Muscle layer of colon (tissue), 2 donors: ENCODE measurements at regions not wholly inside any gene's neighbourhood (a gene's known extent, or its start where the extent isn't known, plus 50 kb on each side); places are given as distances from the start of the nearest gene placed in this dataset.
"Not testable (repeated sequence)": the region's sequence is repeated elsewhere in the genome, so short reads cannot be mapped to it uniquely, and the experiment has no call there.

ENCODE experiments used
- H3K27ac ChIP-seq: one replicate; pipeline ENCODE4 v1.7.0; 2013; ENCODE audit warnings: low read depth, mild to moderate bottlenecking, low read length, moderate library complexity
- H3K27me3 ChIP-seq, 2 donors: one replicate each; pipeline ENCODE4 v1.7.0; 2013; ENCODE audit warnings: low read length in 2 of 2, mild to moderate bottlenecking in 2 of 2; ENCODE audit not compliant: insufficient read depth in 2 of 2, control insufficient read depth in 1 of 2
- H3K36me3 ChIP-seq: one replicate; pipeline ENCODE4 v1.7.0; 2013; ENCODE audit warnings: mild to moderate bottlenecking, low read length; ENCODE audit not compliant: insufficient read depth
- H3K4me1 ChIP-seq: one replicate; pipeline ENCODE4 v1.7.0; 2013; ENCODE audit warnings: mild to moderate bottlenecking, low read length; ENCODE audit not compliant: insufficient read depth
- H3K4me3 ChIP-seq, 2 donors: one replicate each; pipeline ENCODE4 v1.7.0; 2013; ENCODE audit warnings: low read length in 2 of 2, low read depth in 1 of 2, mild to moderate bottlenecking in 1 of 2, moderate library complexity in 1 of 2
- H3K9ac ChIP-seq: one replicate; pipeline ENCODE4 v1.7.0; 2013; ENCODE audit warnings: low read length
- H3K9me3 ChIP-seq: one replicate; pipeline ENCODE4 v1.7.0; 2013; ENCODE audit warnings: mild to moderate bottlenecking, low read length
- donor health status: abdominal sarcoma.
- donor health status: Adenocarcinoma of cecum.

GRCh38 chr17:33908363-33909064, 346.6 kb upstream of the CCL2 start:
- Histone ChIP-seq H3K27me3 (no peaks in the 10 kb centered on the region), H3K27ac (no peak overlapping the region), H3K9ac (no peak overlapping the region), H3K4me3 (no peak overlapping the region), H3K36me3 (no peaks in the 10 kb centered on the region), H3K9me3 (no peaks in the 10 kb centered on the region), H3K4me1 (no peaks in the 10 kb centered on the region)

DNA sequence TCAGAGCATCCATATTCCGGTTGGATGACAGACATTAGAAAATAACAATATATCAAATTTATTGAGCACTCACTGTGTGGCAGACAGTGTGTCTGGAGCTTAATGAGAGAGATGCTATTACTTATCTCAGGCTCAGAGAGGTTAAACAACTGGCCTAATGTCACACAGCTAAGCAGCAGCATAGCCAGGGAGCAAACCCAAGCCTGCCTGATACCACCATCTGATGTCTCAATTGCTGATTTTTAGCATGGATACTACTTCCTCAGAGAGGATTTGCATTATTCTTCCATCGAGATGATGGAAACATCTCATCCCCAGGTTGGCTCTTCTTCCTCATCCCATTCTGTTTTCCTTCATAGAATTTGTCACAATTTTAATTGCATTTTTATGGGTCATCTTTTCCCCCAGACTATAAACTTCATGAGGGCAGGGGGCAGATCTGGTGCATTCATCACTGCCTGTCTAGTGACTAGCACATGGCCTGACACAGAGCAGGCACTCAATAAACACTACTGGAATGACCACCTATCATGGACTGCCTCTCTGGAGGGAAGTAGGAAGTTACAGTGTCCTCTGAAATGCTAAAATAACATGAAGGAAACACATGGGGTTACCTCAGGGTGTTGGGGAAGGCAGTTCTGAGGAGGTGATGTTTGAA, 344.8 kb upstream of the CCL2 start:
- no peaks in the 10 kb centered on the region for H3K9me3 ChIP-seq
- no peaks in the 10 kb centered on the region for H3K27me3 ChIP-seq
- H3K4me1 ChIP-seq: no peaks in the 10 kb centered on the region
- no peak overlapping the region for H3K27ac ChIP-seq
- no peak overlapping the region for H3K4me3 ChIP-seq
- H3K36me3 ChIP-seq: no peaks in the 10 kb centered on the region
- no peak overlapping the region for H3K9ac ChIP-seq

DNA sequence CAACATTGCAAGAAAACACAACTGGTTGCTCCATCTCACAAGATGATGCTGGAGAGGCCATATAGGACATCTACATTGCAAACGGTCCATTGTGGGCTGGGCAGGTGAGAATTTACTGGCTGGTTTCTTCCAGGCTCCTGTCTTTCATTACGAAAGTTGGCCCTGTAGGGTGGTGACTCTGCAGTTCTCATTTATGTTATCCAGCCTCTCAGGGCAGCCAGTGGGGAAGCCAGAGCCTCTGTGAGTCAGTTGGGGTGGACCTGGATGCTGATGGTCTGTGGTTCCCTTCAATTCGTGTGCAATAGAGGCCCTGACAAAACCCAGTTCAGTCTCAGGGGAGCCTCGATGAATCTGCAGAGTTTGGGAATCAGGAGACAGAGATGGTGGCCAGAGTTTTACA, 341.0 kb upstream of the CCL2 start:
- Histone ChIP-seq H3K36me3 (no peaks in the 10 kb centered on the region), H3K9ac (no peak overlapping the region), H3K9me3 (no peaks in the 10 kb centered on the region), H3K27ac (no peak overlapping the region), H3K4me3 (no peak overlapping the region), H3K4me1 (no peaks in the 10 kb centered on the region), H3K27me3 (no peaks in the 10 kb centered on the region)

GRCh38 chr17:33922971-33923370, 332.1 kb upstream of the CCL2 start:
- H3K36me3 ChIP-seq: no peaks in the 10 kb centered on the region
- H3K9me3 ChIP-seq: no peaks in the 10 kb centered on the region
- H3K4me3 ChIP-seq: no peak overlapping the region
- H3K4me1 ChIP-seq: no peaks in the 10 kb centered on the region
- peaks cover 2 to 3% of the 10 kb centered on the region in 2 donors for H3K27me3 ChIP-seq
- no peak overlapping the region for H3K9ac ChIP-seq
- no peak overlapping the region for H3K27ac ChIP-seq

GRCh38 chr17:33924104-33924503, 331.0 kb upstream of the CCL2 start:
- Histone ChIP-seq H3K36me3 (no peaks in the 10 kb centered on the region), H3K9me3 (no peaks in the 10 kb centered on the region), H3K27ac (no peak overlapping the region), H3K4me3 (no peak overlapping the region), H3K9ac (no peak overlapping the region), H3K4me1 (no peaks in the 10 kb centered on the region), H3K27me3 (peaks cover 5 to 8% of the 10 kb centered on the region in 2 donors)

GRCh38 chr17:33925649-33926048, 329.4 kb upstream of the CCL2 start:
- Histone ChIP-seq H3K9me3 (no peaks in the 10 kb centered on the region), H3K9ac (no peak overlapping the region), H3K27me3 (peaks cover 5 to 8% of the 10 kb centered on the region in 2 donors), H3K4me3 (no peak overlapping the region), H3K27ac (no peak overlapping the region), H3K4me1 (no peaks in the 10 kb centered on the region), H3K36me3 (no peaks in the 10 kb centered on the region)

- no peaks in the 10 kb centered on the region for H3K4me1 ChIP-seq
- no peaks in the 10 kb centered on the region for H3K9me3 ChIP-seq
- no peaks in the 10 kb centered on the region for H3K36me3 ChIP-seq
- no peak overlapping the region for H3K27ac ChIP-seq
- H3K27me3 ChIP-seq: peaks cover 5 to 8% of the 10 kb centered on the region in 2 donors
- no peak overlapping the region for H3K4me3 ChIP-seq
- no peak overlapping the region for H3K9ac ChIP-seq
These were observed 327.4 kb upstream of the CCL2 start for GRCh38 chr17:33927732-33928133.

DNA sequence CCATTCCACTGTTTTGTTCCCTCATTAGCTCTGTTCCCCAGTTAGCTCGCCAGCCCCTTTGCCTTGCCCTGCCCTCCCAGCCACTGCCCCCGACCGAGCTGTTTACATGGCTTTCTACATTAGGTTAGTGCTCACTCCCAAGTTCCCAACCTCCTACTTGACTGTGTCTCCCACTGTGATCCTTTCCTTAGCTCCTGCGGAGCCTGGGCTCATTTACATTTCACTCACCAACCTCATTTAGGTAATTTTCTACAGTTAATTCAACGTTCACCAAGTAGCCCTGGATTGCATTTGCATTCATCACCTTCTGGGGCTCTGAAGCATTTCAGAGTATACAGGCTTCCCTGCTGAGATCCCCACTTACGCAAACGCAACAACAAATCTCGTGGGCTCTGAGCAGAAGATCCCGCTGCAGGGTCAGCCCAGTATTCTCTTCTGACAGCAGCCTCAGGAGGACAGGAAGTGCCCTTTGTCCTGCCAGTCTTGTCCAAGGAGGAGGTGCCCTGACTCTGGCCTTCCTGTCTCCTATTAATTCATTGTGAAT, 325.8 kb upstream of the CCL2 start:
- H3K9ac ChIP-seq: no peak overlapping the region
- peaks cover 5 to 8% of the 10 kb centered on the region in 2 donors for H3K27me3 ChIP-seq
- H3K4me1 ChIP-seq: no peaks in the 10 kb centered on the region
- no peak overlapping the region for H3K4me3 ChIP-seq
- H3K27ac ChIP-seq: no peak overlapping the region
- H3K9me3 ChIP-seq: no peaks in the 10 kb centered on the region
- no peaks in the 10 kb centered on the region for H3K36me3 ChIP-seq

DNA sequence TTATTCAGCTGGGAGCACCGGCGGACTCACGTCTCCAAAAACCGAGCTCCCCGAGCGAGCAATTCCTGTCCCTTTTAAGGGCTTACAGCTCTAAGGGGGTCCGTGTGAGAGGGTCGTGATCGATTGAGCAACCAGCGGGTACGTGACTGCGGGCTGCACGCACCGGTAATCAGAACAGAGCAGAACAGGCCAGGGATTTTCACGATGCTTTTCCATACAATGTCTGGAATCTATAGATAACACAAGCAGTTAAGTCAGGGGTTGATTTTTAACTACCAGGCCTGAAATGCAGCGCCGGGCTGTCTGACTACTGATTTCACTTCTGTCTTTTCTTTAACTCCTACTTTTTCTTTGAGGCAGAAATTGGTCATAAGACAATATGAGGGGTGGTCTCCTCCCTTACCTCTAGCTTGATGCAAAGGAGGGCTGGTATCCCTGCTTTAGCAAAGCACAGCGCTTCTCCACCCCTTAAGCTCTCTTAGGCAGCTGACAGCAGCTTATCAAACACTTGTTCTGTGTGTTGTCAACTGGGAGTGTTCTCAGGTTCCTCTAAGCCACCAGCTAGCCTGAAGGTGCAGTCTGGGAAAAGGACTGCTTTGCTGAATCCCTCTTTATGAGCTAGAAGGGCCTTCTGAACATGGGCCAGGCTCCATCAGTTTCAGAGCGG, 323.8 kb upstream of the CCL2 start:
- not testable (repeated sequence) for H3K9ac ChIP-seq, H3K27me3 ChIP-seq, H3K36me3 ChIP-seq, H3K9me3 ChIP-seq, H3K4me3 ChIP-seq, H3K4me1 ChIP-seq, H3K27ac ChIP-seq

DNA sequence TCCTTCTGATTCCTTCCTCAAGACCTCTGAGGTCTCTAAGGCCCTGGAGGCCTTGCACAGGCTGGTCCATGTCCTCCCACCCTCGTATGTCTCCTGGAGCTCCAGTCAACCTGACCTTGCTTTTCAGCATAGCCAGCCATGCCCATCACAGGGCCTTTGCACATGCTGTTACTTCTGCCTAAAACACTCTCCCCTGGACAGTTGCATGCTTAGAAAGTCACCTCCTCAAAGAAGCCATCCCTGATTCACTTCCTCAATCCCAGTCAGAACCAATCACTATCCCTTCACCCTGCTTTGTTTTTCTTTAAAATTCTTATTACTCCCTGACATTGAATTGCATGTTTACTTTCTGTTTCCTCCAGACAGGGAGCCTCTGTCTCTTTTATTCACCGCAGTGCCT, 322.1 kb upstream of the CCL2 start:
- Histone ChIP-seq H3K27me3 (peaks cover 3 to 4% of the 10 kb centered on the region in 2 donors), H3K36me3 (no peaks in the 10 kb centered on the region), H3K27ac (no peak overlapping the region), H3K9ac (no peak overlapping the region), H3K9me3 (no peaks in the 10 kb centered on the region), H3K4me1 (no peaks in the 10 kb centered on the region), H3K4me3 (no peak overlapping the region)

DNA sequence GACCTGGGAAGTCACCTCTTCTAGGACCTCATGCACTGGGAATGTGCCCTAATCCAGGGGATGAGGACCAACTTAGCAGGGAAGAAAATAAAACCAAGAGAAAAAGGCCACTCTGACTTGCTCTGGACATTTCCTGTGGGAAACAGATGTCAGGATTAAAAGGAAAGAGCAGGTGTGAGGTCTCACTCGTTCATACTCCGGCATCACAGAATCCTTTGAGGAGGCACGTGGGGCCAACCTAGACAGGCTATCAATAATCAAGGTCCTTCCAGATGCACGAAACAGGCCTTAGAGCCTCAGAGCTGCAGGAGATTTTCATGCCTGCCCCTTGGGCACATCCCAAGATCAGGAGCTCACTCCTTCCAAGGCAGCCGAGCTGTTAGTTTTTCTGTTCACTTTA, 321.5 kb upstream of the CCL2 start:
- Histone ChIP-seq H3K27ac (no peak overlapping the region), H3K27me3 (peaks cover 0 to under 1% of the 10 kb centered on the region in 2 donors), H3K4me1 (no peaks in the 10 kb centered on the region), H3K36me3 (no peaks in the 10 kb centered on the region), H3K9ac (no peak overlapping the region), H3K4me3 (no peak overlapping the region), H3K9me3 (no peaks in the 10 kb centered on the region)
